Keratinocyte (primary cell): ENCODE measurements at regions not wholly inside any gene's neighbourhood (a gene's known extent, or its start where the extent isn't known, plus 50 kb on each side); places are given as distances from the start of the nearest gene placed in this dataset.

Source experiments
- DNase-seq: peaks from one replicate; pipeline ENCODE4 v3.0.0-alpha.2; 2011; ENCODE audit warnings: low read depth, missing footprints, low spot score
- FAIRE-seq: peaks from 2 replicates; lab custom pipeline; 2011; peaks lifted over from hg19 to GRCh38; lab: Jason Lieb, UNC
- H2AFZ ChIP-seq: 2 replicates; pipeline ENCODE4 v1.6.0; 2012; ENCODE audit warnings: low read length, control low read depth, inconsistent platforms; ENCODE audit not compliant: control insufficient read depth
- H3K27ac ChIP-seq: 2 replicates; pipeline ENCODE4 v1.5.1; 2011; ENCODE audit warnings: low read length; ENCODE audit not compliant: control insufficient read depth, insufficient read depth
- H3K27me3 ChIP-seq: 3 replicates; pipeline ENCODE4 v1.6.0; 2011; ENCODE audit warnings: low read length; ENCODE audit not compliant: control insufficient read depth, insufficient read depth; ENCODE audit errors: extremely low read depth
- H3K36me3 ChIP-seq, 2 experiments: 2 replicates in 1 of 2; 3 replicates in 1 of 2; pipeline ENCODE4 v1.5.1; 2011; ENCODE audit warnings: low read length in 2 of 2, mild to moderate bottlenecking in 1 of 2; ENCODE audit not compliant: control insufficient read depth in 2 of 2, insufficient read depth in 2 of 2; ENCODE audit errors: extremely low read depth in 1 of 2
- H3K4me1 ChIP-seq: 3 replicates; pipeline ENCODE4 v1.5.1; 2011; ENCODE audit warnings: low read length; ENCODE audit not compliant: control insufficient read depth, insufficient read depth; ENCODE audit errors: extremely low read depth
- H3K4me2 ChIP-seq: 3 replicates; pipeline ENCODE4 v1.6.0; 2011; ENCODE audit warnings: low read depth, low read length; ENCODE audit not compliant: control insufficient read depth, insufficient read depth; ENCODE audit errors: extremely low read depth
- H3K4me3 ChIP-seq, 3 experiments: fragments of 200-600 bp in 1 of 3; sonication (generic) in 1 of 3; 2 replicates in 2 of 3; 3 replicates in 1 of 3; pipeline ENCODE4 v1.5.1; 2011 to 2016; ENCODE audit warnings: low read length in 3 of 3, mild to moderate bottlenecking in 3 of 3, control low read depth in 2 of 3, inconsistent platforms in 1 of 3, low read depth in 1 of 3, mixed read lengths in 1 of 3, mixed run types in 1 of 3, moderate library complexity in 1 of 3; ENCODE audit not compliant: control insufficient read depth in 2 of 3, insufficient read depth in 2 of 3; ENCODE audit errors: extremely low read depth in 1 of 3
- H3K79me2 ChIP-seq: 2 replicates; pipeline ENCODE4 v1.6.0; 2012; ENCODE audit warnings: low read length; ENCODE audit not compliant: control insufficient read depth, insufficient read depth
- H3K9ac ChIP-seq: 3 replicates; pipeline ENCODE4 v1.6.0; 2011; ENCODE audit warnings: low read length; ENCODE audit not compliant: control insufficient read depth, insufficient read depth; ENCODE audit errors: extremely low read depth
- H3K9me1 ChIP-seq: 3 replicates; pipeline ENCODE4 v1.6.0; 2011; ENCODE audit warnings: low read length; ENCODE audit not compliant: control insufficient read depth, insufficient read depth; ENCODE audit errors: extremely low read depth
- H3K9me3 ChIP-seq: 2 replicates; pipeline ENCODE4 v1.5.1; 2012; ENCODE audit warnings: low read depth, low read length; ENCODE audit not compliant: control insufficient read depth
- H4K20me1 ChIP-seq: 3 replicates; pipeline ENCODE4 v1.6.0; 2011; ENCODE audit warnings: low read length; ENCODE audit not compliant: control insufficient read depth, insufficient read depth; ENCODE audit errors: extremely low read depth
- CTCF ChIP-seq, 3 experiments: IDR thresholded peaks in 1 of 3; conservative IDR thresholded peaks in 1 of 3; optimal IDR thresholded peaks in 1 of 3; 2 replicates in 2 of 3; 3 replicates in 1 of 3; pipeline versions ENCODE3 to v1.5.1; 2011; ENCODE audit warnings: low read length in 3 of 3, mild to moderate bottlenecking in 3 of 3, moderate library complexity in 2 of 3, control low read depth in 1 of 3, inconsistent platforms in 1 of 3; ENCODE audit not compliant: insufficient read depth in 2 of 3; ENCODE audit errors: extremely low read depth in 1 of 3
- EZH2 ChIP-seq: IDR thresholded peaks from one replicate; pipeline ENCODE4 v1.6.1; 2012; ENCODE audit warnings: inconsistent platforms, mild to moderate bottlenecking, low read length, moderate library complexity
- dilution Hi-C: fragments of 300-500 bp; cut with MboI; formaldehyde crosslinking; loops from one replicate; pipeline ENCODE4 v1.7.0; 2020; ENCODE audit warnings: low sequenced_read_pairs; ENCODE audit not compliant: extremely low pct_ligation_motif_present

GRCh38 chr3:23029001-23029400 is 174.1 kb upstream of the UBE2E2 start:
- H3K79me2 ChIP-seq = no peaks in the 10 kb centered on the region
- no peak overlapping the region for H3K4me2 ChIP-seq
- H3K9me1 ChIP-seq = no peaks in the 10 kb centered on the region
- DNase-seq = no peak
- dilution Hi-C loops = no loop called here
- no peak overlapping the region for H2AFZ ChIP-seq
- no peaks in the 10 kb centered on the region for H3K9me3 ChIP-seq
- H3K27me3 ChIP-seq = peaks cover 13% of the 10 kb centered on the region
- H3K27ac ChIP-seq = no peak overlapping the region
- no peak overlapping the region for H3K9ac ChIP-seq
- TF ChIP-seq EZH2 (no peak), CTCF (optimal IDR thresholded peaks at IDR 0.05 in 1 of 3, IDR thresholded peaks at IDR 0.05 in 1 of 3, conservative IDR thresholded peaks at IDR 0.05 in 1 of 3; ENCODE audit: extremely low read depth in 1 of 3, insufficient read depth in 2 of 3, low read length in 3 of 3) (no peak)
- H3K4me1 ChIP-seq = no peaks in the 10 kb centered on the region
- no peaks in the 10 kb centered on the region for H3K36me3 ChIP-seq
- H3K4me3 ChIP-seq = no peak overlapping the region
- no peaks in the 10 kb centered on the region for H4K20me1 ChIP-seq
- FAIRE-seq = no peak

- FAIRE-seq = peak; percentile 51
- Histone ChIP-seq H3K79me2 (no peaks in the 10 kb centered on the region), H3K9me1 (no peaks in the 10 kb centered on the region), H3K9ac (no peak overlapping the region), H2AFZ (peak overlapping the region; percentile 87), H3K36me3 (no peaks in the 10 kb centered on the region), H3K4me2 (peak overlapping the region; percentile 64), H3K27me3 (no peaks in the 10 kb centered on the region), H3K4me3 (peak overlapping the region in 2 of 3 experiments; percentile 16 to 38), H3K4me1 (peaks cover 7% of the 10 kb centered on the region), H3K9me3 (no peaks in the 10 kb centered on the region), H3K27ac (no peak overlapping the region), H4K20me1 (no peaks in the 10 kb centered on the region)
- dilution Hi-C loops = no loop called here
- TF ChIP-seq CTCF (optimal IDR thresholded peaks at IDR 0.05 in 1 of 3, IDR thresholded peaks at IDR 0.05 in 1 of 3, conservative IDR thresholded peaks at IDR 0.05 in 1 of 3; ENCODE audit: extremely low read depth in 1 of 3, insufficient read depth in 2 of 3, low read length in 3 of 3) (no peak), EZH2 (no peak)
- DNase-seq = no peak
These were observed 167.0 kb upstream of the UBE2E2 start for GRCh38 chr3:23035927-23036640.
